Fibroblast of skin of back (primary cell): ENCODE measurements at regions not wholly inside any gene's neighbourhood (a gene's known extent, or its start where the extent isn't known, plus 50 kb on each side); places are given as distances from the start of the nearest gene placed in this dataset.
"Not testable (repeated sequence)": the region's sequence is repeated elsewhere in the genome, so short reads cannot be mapped to it uniquely, and the experiment has no call there.

Experiments
- DNase-seq: peaks from one replicate; pipeline ENCODE4 v3.0.0-alpha.2; 2013

- peak; percentile 74 for DNase-seq
These were observed 246.4 kb downstream of the ZNF674 start for GRCh38 chrX:46298821-46299220.

- no peak for DNase-seq
These were observed 249.3 kb downstream of the ZNF674 start for GRCh38 chrX:46295963-46296362.

- peak; percentile 13 for DNase-seq
These were observed 251.0 kb downstream of the ZNF674 start for GRCh38 chrX:46294234-46294633.

GRCh38 chrX:46279925-46280313 is 265.3 kb downstream of the ZNF674 start:
- peak; percentile 55 for DNase-seq

GRCh38 chrX:46279214-46279924 is 265.9 kb downstream of the ZNF674 start:
- no peak for DNase-seq

- DNase-seq: no peak
These were observed 266.6 kb downstream of the ZNF674 start for GRCh38 chrX:46278572-46278971.

- DNase-seq: peak; percentile 38
These were observed 276.8 kb downstream of the ZNF674 start for GRCh38 chrX:46268412-46268811.

GRCh38 chrX:46263494-46263893 is 281.7 kb downstream of the ZNF674 start:
- no peak for DNase-seq

- no peak for DNase-seq
These were observed 282.9 kb downstream of the ZNF674 start for GRCh38 chrX:46262304-46262703.

GRCh38 chrX:46260499-46260898 is 284.7 kb downstream of the ZNF674 start:
- DNase-seq: no peak

GRCh38 chrX:46258356-46258755 is 286.9 kb downstream of the ZNF674 start:
- DNase-seq: no peak

- DNase-seq: no peak
These were observed 287.8 kb downstream of the ZNF674 start for GRCh38 chrX:46257451-46257879.

- no peak for DNase-seq
These were observed 288.3 kb downstream of the ZNF674 start for GRCh38 chrX:46256875-46257274.

GRCh38 chrX:46255046-46255445 is 290.2 kb downstream of the ZNF674 start:
- peak; percentile 72 for DNase-seq

GRCh38 chrX:46254641-46255040 is 290.6 kb downstream of the ZNF674 start:
- peak; percentile 45 for DNase-seq

- peak; percentile 80 for DNase-seq
These were observed 293.5 kb downstream of the ZNF674 start for GRCh38 chrX:46251755-46252154.

- DNase-seq: no peak
These were observed 295.1 kb downstream of the ZNF674 start for GRCh38 chrX:46250151-46250550.

- DNase-seq: no peak
These were observed 297.8 kb downstream of the ZNF674 start for GRCh38 chrX:46247456-46247855.

- peak; percentile 26 for DNase-seq
These were observed 300.8 kb downstream of the ZNF674 start for GRCh38 chrX:46244451-46244850.

- no peak for DNase-seq
These were observed 308.8 kb downstream of the ZNF674 start for GRCh38 chrX:46236411-46236810.

- DNase-seq: no peak
These were observed 309.4 kb downstream of the ZNF674 start for GRCh38 chrX:46235778-46236177.

- no peak for DNase-seq
These were observed 310.4 kb downstream of the ZNF674 start for GRCh38 chrX:46234775-46235174.

- DNase-seq: no peak
These were observed 316.8 kb downstream of the ZNF674 start for GRCh38 chrX:46228389-46228788.

GRCh38 chrX:46226422-46226821 is 318.8 kb downstream of the ZNF674 start:
- no peak for DNase-seq

GRCh38 chrX:46223499-46223898 is 321.7 kb downstream of the ZNF674 start:
- not testable (repeated sequence) for DNase-seq
